ENCODE measurements at regions not wholly inside any gene's neighbourhood (a gene's known extent, or its start where the extent isn't known, plus 50 kb on each side); places are given as distances from the start of the nearest gene placed in this dataset.

GRCh38 chr10:28087661-28088351 lies 88.9 kb upstream of the ODAD2 start (continued):
- TF ChIP-seq ZNF592 (IDR thresholded peaks at IDR 0.05) (no peak), SIN3B (IDR thresholded peaks at IDR 0.05; ENCODE audit: low read depth) (no peak), RAD21 (CRISPR knock-in tag; conservative IDR thresholded peaks at IDR 0.05 in 1 of 2, IDR thresholded peaks at IDR 0.05 in 1 of 2) (no peak), PHF20 (IDR thresholded peaks at IDR 0.05; ENCODE audit: partially characterized antibody) (no peak), RFX1 (IDR thresholded peaks at IDR 0.05) (no peak), NBN (IDR thresholded peaks at IDR 0.05; ENCODE audit: low read depth) (no peak), RBFOX2 (IDR thresholded peaks at IDR 0.05; ENCODE audit: low read depth, low read length) (no peak), HSF4 (CRISPR knock-in tag; IDR thresholded peaks at IDR 0.05; ENCODE audit: borderline replicate concordance) (no peak), DPF2 (IDR thresholded peaks at IDR 0.05) (no peak), EP300 (IDR thresholded peaks at IDR 0.05; ENCODE audit: low read length) (no peak), CREB5 (CRISPR knock-in tag; IDR thresholded peaks at IDR 0.05) (no peak), ESRRB (CRISPR knock-in tag; IDR thresholded peaks at IDR 0.05; ENCODE audit: borderline replicate concordance) (no peak), HMGN3 (IDR thresholded peaks at IDR 0.05; ENCODE audit: borderline replicate concordance, extremely low read depth, insufficient read length, low read depth, low read length) (no peak), ZFP36 (IDR thresholded peaks at IDR 0.05; ENCODE audit: low read depth, low read length, partially characterized antibody) (no peak), C11orf30 (IDR thresholded peaks at IDR 0.05; ENCODE audit: low read depth) (no peak), ZNF212 (CRISPR knock-in tag; IDR thresholded peaks at IDR 0.05) (no peak), ELF4 (CRISPR knock-in tag; IDR thresholded peaks at IDR 0.05) (no peak), RNF2 (IDR thresholded peaks at IDR 0.05) (no peak), JUN (IDR thresholded peaks at IDR 0.05; ENCODE audit: borderline replicate concordance, low read depth, low read length) (0 out of 2 replicates have a peak, but pooled peaks have one; percentile 42), JUN (CRISPR knock-in tag; IDR thresholded peaks at IDR 0.05; ENCODE audit: borderline replicate concordance) (no peak), ATF1 (CRISPR knock-in tag; IDR thresholded peaks at IDR 0.05) (no peak), ATF1 (tag; IDR thresholded peaks at IDR 0.05) (no peak), ZBTB7A (IDR thresholded peaks at IDR 0.05; ENCODE audit: borderline replicate concordance, control insufficient read depth, low read depth, low read length) (no peak), ESRRA (IDR thresholded peaks at IDR 0.05; ENCODE audit: borderline replicate concordance, low read depth) (no peak), MTA2 (IDR thresholded peaks at IDR 0.05; ENCODE audit: low read depth) (no peak), ZNF354B (CRISPR knock-in tag; IDR thresholded peaks at IDR 0.05) (no peak), ZNF324 (CRISPR knock-in tag; IDR thresholded peaks at IDR 0.05) (no peak)
